ENCODE measurements at regions not wholly inside any gene's neighbourhood (a gene's known extent, or its start where the extent isn't known, plus 50 kb on each side); places are given as distances from the start of the nearest gene placed in this dataset.

GRCh38 chr18:51575171-51575570 lies 377.7 kb upstream of the MEX3C start:
- no peak for DNase-seq (ENCODE audit: low spot score in 2 of 2)
- 89 to 98% methylated on average over 2 of the region's 2 CpGs for WGBS, 2 donors
- Histone ChIP-seq H3K4me3 (no peak overlapping the region), H3K4me1 (no peaks in the 10 kb centered on the region), H3K36me3 (no peaks in the 10 kb centered on the region), H3K9me3 (peaks cover 0 to 10% (median 0%) of the 10 kb centered on the region in 4 donors), H3K27me3 (no peaks in the 10 kb centered on the region), H3K27ac (no peak overlapping the region)
- TF ChIP-seq EP300 (IDR thresholded peaks at IDR 0.05) (no peak), POLR2A (IDR thresholded peaks at IDR 0.05) (no peak), CTCF (IDR thresholded peaks at IDR 0.05) (no peak)

GRCh38 chr18:51578406-51578980 lies 381.0 kb upstream of the MEX3C start:
- no peak overlapping the region for H3K4me3 ChIP-seq
- H3K36me3 ChIP-seq = no peaks in the 10 kb centered on the region
- H3K9me3 ChIP-seq = peaks cover 0 to 10% (median 0%) of the 10 kb centered on the region in 4 donors
- 44 to 51% methylated on average over 7 of the region's 7 CpGs for WGBS, 2 donors
- no peaks in the 10 kb centered on the region for H3K4me1 ChIP-seq
- H3K27me3 ChIP-seq = no peaks in the 10 kb centered on the region
- no peak for DNase-seq (ENCODE audit: low spot score in 2 of 2)
- no peak for TF ChIP-seq EP300 (IDR thresholded peaks at IDR 0.05)
- no peak for TF ChIP-seq POLR2A (IDR thresholded peaks at IDR 0.05)
- TF ChIP-seq CTCF (IDR thresholded peaks at IDR 0.05) = no peak
- no peak overlapping the region for H3K27ac ChIP-seq

GRCh38 chr18:51580580-51580979 lies 383.1 kb upstream of the MEX3C start:
- H3K4me3 ChIP-seq = no peak overlapping the region
- no peak for DNase-seq (ENCODE audit: low spot score in 2 of 2)
- no peaks in the 10 kb centered on the region for H3K27me3 ChIP-seq
- H3K27ac ChIP-seq = no peak overlapping the region
- 84 to 93% methylated on average over 4 of the region's 4 CpGs for WGBS, 2 donors
- no peaks in the 10 kb centered on the region for H3K36me3 ChIP-seq
- TF ChIP-seq CTCF (IDR thresholded peaks at IDR 0.05) (no peak), POLR2A (IDR thresholded peaks at IDR 0.05) (no peak), EP300 (IDR thresholded peaks at IDR 0.05) (no peak)
- peaks cover 0 to 10% (median 0%) of the 10 kb centered on the region in 4 donors for H3K9me3 ChIP-seq
- no peaks in the 10 kb centered on the region for H3K4me1 ChIP-seq

GRCh38 chr18:51582551-51582950 lies 385.1 kb upstream of the MEX3C start:
- Histone ChIP-seq H3K27ac (no peak overlapping the region), H3K9me3 (peaks cover 0 to 7% (median 0%) of the 10 kb centered on the region in 4 donors), H3K27me3 (no peaks in the 10 kb centered on the region), H3K36me3 (no peaks in the 10 kb centered on the region), H3K4me3 (no peak overlapping the region), H3K4me1 (no peaks in the 10 kb centered on the region)
- WGBS, 2 donors = 86 to 100% methylated on average over 2 of the region's 2 CpGs
- no peak for DNase-seq (ENCODE audit: low spot score in 2 of 2)
- TF ChIP-seq EP300 (IDR thresholded peaks at IDR 0.05) = no peak
- no peak for TF ChIP-seq CTCF (IDR thresholded peaks at IDR 0.05)
- no peak for TF ChIP-seq POLR2A (IDR thresholded peaks at IDR 0.05)

- Histone ChIP-seq H3K27me3 (no peaks in the 10 kb centered on the region), H3K4me1 (no peaks in the 10 kb centered on the region), H3K36me3 (no peaks in the 10 kb centered on the region), H3K4me3 (no peak overlapping the region), H3K27ac (no peak overlapping the region), H3K9me3 (no peaks in the 10 kb centered on the region)
- TF ChIP-seq POLR2A (IDR thresholded peaks at IDR 0.05) (no peak), CTCF (IDR thresholded peaks at IDR 0.05) (no peak), EP300 (IDR thresholded peaks at IDR 0.05) (no peak)
- no peak for DNase-seq (ENCODE audit: low spot score in 2 of 2)
- 85 to 92% methylated on average over 3 of the region's 3 CpGs for WGBS, 2 donors
Observed at GRCh38 chr18:51588616-51589015, 391.1 kb upstream of the MEX3C start.
